Left colon (tissue), 2 donors: ENCODE measurements at regions not wholly inside any gene's neighbourhood (a gene's known extent, or its start where the extent isn't known, plus 50 kb on each side); places are given as distances from the start of the nearest gene placed in this dataset.

Source experiments
- ATAC-seq: fragments of 200-7000 bp; cut with Tn5 transposase; one replicate; pipeline ENCODE4 v1.9.1; 2020; ENCODE audit warnings: mild to moderate bottlenecking, moderate library complexity
- DNase-seq, 2 donors: peaks; one replicate each; pipeline ENCODE4 v3.0.0-alpha.2; 2020
- intact Hi-C, 2 donors: fragments of 100-400 bp; cut with DNase I in 1 of 2; cut with micrococcal nuclease in 1 of 2; formaldehyde crosslinking; loops; one replicate each; pipeline versions ENCODE4 v1.11.2 to v1.14.0; 2022; cut with DNase I, micrococcal nuclease
- donor health status: DM: no; HTN: no; CAD: no.
- donor health status: DM: yes; HTN: yes; CAD: no.

DNA sequence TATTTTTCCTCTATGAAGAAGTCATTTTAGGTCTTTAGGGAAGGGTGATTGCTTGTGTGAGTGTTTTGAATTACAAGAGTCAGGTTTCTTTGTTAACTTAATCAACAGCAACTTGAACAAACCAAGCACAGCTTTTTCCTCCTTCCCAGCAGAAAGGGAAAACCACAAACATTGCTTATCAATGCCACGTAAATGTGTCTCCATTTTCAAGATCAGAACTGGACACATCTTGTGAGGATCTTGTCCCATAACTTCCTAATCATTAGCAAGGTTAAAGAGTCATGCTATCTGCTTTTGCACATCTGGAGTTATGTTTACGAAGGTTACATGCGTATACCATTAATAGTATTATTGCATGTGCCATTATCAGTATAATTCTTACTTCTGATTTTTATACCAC is 248.0 kb upstream of the FLRT2 start:
- ATAC-seq (no peak), DNase-seq (no peak)
- intact Hi-C loops: no loop called here

DNA sequence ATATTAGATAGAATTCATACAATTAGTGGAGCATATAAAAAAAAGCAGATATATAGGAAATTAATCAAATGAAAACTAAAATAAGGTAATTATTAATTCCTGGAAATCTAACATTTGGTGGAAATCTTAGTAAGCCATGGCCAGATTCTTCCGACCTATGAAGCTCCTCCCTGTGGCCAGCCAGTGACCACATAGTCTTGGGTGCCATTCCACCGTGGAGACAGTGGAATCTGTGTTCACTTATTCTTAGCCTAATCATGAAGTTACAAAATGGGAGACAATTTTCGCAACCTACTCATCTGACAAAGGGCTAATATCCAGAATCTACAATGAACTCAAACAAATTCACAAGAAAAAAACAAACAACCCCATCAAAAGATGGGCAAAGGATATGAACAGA is 241.9 kb upstream of the FLRT2 start:
- intact Hi-C loops: no loop called here
- no peak for DNase-seq
- ATAC-seq: no peak

DNA sequence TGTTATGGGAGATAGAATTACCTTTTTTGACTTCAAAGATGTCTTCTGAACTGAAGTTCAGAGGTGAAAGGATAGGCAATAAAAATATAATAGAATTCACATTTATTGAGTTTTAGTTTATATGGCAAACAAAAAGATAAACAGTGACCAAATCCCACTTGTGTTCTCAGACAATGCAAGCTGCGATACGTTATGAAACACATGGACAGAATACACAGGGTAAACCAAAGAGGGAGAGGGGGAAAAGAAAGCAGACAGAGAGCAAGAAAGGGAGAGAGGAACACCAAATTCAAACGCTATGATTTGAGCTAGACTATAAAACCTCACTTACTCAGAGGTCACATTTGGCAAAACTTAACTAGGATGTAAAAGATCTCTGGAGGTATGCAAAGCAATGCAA is 238.2 kb upstream of the FLRT2 start:
- ATAC-seq (no peak), DNase-seq (no peak)
- intact Hi-C loops: no loop called here

DNA sequence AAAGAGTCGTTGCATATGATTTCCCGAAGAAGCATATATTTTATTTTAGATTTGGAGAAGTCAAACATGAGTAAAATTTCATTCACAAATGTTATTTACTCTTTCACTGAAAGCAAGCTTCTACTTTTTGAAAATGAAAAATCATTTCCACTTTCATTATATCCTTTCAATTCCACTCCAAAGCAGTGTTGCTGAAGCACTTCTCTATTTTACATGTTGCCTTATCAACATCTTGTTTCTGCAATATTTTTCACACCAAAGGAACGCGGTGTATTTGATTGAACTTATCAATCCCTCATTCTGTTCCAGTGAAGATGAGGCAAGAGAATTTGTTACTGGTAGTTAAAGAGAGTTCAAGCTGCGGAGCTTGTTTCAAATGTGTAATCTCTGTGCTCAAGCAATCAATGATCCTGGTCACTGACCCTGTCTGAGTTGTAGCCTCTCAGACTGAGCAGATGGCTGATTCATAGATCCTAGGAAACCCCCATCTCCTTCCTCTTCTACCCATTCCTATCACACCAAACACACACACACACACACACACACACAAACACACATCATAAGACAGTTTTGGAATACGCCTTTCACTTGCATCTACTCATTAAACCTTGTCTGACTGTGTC is 236.2 kb upstream of the FLRT2 start:
- ATAC-seq: no peak
- DNase-seq: no peak
- intact Hi-C loops: no loop called here

- DNase-seq (no peak), ATAC-seq (no peak)
- intact Hi-C loops: no loop called here
Measured at GRCh38 chr14:85295318-85295717, 234.6 kb upstream of the FLRT2 start.

- ATAC-seq (no peak), DNase-seq (no peak)
- intact Hi-C loops: no loop called here
Measured at GRCh38 chr14:85296456-85297210, 233.3 kb upstream of the FLRT2 start.

DNA sequence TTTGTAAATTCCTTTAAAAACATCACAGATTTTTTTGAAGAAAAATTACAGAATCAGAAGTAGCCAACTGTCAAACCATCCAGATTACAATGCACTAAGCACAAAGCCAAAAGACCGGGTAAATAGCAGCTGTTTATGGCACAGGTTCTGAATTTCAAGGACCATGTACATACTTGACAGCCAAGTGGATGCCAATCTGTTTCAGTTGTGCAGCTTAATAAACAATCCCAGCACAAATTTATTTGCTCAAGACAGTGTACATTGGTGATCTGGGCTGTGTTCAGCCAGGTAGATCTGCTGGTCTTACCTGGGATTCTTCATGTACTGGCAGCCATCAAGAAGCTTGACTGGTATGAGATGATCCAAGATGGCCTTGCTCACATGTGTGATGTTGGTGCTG is 229.8 kb upstream of the FLRT2 start:
- no peak for ATAC-seq
- intact Hi-C loops: no loop called here
- DNase-seq: no peak

DNA sequence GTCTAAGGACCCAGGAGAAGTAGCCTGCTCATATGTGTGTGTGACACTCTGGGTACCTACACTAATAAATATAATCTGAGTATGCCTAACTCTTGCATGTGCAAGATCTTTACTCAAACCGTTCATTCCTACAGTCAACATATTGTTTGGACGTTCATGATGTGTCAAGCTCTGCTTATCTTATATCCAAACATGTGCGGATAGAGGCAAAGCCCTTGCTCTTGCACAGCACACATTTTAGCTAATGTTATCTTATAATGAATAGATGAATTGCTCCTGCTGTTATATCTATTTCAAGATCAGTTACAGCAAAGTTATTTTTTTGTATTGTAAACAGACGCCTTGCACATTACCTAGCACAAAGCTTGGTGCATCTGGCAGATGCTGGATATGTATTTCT is 228.4 kb upstream of the FLRT2 start:
- ATAC-seq: no peak
- no peak for DNase-seq
- intact Hi-C loops: no loop called here

- intact Hi-C loops: no loop called here
- DNase-seq (no peak), ATAC-seq (no peak)
Measured at GRCh38 chr14:85306024-85306423, 223.9 kb upstream of the FLRT2 start.

- DNase-seq: no peak
- ATAC-seq: no peak
Measured at GRCh38 chr14:85308531-85309300, 221.2 kb upstream of the FLRT2 start.

GRCh38 chr14:85310491-85311272 is 219.3 kb upstream of the FLRT2 start:
- no peak for DNase-seq
- intact Hi-C loops: no loop called here
- no peak for ATAC-seq

More at GRCh38 chr14:85308531-85309300, 221.2 kb upstream of the FLRT2 start:
- intact Hi-C loops: no loop called here

- no peak for ATAC-seq
- intact Hi-C loops: no loop called here
- no peak for DNase-seq
Measured at GRCh38 chr14:85313560-85314207, 216.3 kb upstream of the FLRT2 start.

DNA sequence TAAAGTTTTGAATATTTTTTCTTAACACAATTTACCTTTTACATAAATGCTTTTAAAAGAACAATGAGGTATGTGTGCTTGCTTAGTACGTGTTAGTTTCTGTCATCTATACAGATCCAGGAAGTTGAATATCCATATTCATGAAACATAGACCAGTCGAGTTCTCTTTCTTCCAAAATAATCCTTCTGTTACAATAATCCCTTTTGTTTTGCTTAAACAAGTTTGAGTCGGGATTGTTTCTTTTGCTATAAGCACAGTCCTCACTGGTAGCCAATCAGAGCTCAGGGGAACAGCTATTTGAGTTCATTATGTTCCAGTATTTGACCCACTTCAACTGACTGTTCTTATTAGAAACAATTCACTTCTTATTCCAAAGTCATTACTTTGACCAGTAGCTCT is 214.7 kb upstream of the FLRT2 start:
- ATAC-seq (no peak), DNase-seq (no peak)
- intact Hi-C loops: no loop called here

DNA sequence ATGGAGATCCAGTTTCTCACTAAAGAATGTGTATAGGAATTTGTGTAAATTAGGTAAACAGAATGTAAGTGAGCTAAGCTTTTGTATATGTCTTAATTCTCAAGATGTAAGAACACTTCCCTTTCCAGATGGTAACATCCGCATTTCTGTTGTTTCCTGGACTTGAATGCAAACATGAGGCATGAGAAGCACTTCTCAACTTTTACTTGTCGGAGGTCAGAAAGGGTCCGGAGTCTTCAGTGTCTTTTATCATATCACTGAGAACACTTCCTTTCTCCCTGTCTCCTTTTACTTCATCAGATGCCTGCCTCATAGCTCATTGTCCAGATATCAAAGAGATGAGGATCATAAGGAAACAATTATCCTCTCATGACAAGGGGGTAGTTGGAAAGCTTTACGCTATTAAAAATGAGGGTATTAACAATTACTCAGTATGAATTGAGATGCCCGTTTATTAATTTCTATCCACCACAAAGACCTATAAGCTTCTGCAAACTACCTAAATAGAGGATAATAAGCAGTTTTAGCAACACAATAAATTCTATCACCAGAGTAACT is 214.1 kb upstream of the FLRT2 start:
- no peak for ATAC-seq
- no peak for DNase-seq
- intact Hi-C loops: no loop called here

DNA sequence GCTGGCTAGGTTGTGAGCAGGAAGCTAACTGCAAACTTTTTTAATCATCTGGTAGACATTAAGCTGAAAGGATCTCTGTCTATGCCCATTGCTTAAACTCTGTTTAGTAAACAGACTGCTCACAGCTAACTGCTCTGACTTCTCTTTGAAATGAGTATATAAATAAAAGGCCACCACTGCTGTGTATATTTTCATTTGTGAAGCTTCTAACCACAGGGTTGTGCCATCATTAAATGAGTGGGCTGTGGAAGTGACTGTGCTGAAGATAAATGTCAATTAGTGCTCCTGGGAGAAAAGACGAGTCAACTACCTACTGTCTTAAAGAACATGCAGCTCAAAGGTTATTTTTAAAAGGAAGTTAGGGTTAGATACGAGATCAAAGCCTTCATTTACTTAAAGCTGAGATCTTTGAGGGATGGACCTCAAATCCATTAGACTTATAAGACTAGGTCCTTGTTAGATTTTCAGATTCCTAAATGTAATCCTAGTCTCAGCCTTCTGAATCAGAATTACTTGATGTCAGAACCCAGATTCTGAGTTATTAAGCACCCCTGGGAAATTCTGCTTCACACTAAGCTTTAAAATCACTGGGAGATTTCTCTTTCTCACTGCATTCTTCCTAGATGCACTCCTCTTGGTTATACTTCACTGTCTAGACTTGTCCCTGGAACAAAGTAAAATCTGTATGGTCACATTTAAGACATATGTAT is 213.1 kb upstream of the FLRT2 start:
- no peak for ATAC-seq
- DNase-seq: no peak
- intact Hi-C loops: no loop called here

DNA sequence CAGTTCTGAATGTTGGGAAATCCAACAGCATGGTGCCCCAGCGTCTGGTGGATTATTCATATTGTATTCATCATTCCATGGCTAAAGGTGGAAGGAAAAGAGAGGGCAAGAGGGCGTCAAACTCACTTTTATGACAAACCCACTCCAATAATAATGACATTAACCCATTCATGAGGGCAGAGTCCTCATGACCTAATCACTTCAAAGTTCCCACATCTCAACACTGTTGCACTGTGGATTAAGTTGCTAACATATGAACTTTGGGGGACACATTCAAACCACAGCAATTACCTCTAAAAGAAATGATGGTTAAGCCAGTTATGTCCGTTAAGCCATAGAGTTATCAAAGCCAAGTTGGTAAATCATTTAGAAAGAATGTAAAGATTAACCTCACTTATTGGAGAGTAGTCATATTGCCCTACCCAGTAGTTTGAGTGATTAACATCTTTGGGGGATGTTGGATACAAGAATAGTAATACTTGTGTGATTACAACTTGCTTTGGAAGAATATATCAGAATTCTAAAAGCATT is 212.4 kb upstream of the FLRT2 start:
- intact Hi-C loops: no loop called here
- no peak for DNase-seq
- ATAC-seq: no peak

DNA sequence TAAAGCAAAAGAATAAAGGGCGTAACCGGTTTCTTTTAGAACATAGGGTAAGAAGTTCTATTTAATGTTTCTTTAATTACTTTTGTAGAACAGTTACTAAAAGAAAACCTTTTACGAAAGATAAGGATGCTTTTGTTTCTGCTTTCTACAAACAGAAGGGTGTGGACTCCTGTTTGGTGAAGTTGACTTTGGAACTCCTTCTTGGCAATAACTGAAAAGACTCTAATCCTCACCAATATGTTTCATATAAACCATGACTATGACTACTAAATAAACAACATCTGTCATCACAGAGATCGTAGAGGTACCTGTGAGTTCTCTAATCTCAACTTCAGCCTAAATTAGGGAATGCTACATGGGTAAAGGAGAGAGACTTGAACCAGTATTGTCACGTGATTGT is 210.8 kb upstream of the FLRT2 start:
- intact Hi-C loops: no loop called here
- no peak for DNase-seq
- no peak for ATAC-seq
